ENCODE measurements at regions not wholly inside any gene's neighbourhood (a gene's known extent, or its start where the extent isn't known, plus 50 kb on each side); places are given as distances from the start of the nearest gene placed in this dataset.
"Not testable (repeated sequence)": the region's sequence is repeated elsewhere in the genome, so short reads cannot be mapped to it uniquely, and the experiment has no call there.

DNA sequence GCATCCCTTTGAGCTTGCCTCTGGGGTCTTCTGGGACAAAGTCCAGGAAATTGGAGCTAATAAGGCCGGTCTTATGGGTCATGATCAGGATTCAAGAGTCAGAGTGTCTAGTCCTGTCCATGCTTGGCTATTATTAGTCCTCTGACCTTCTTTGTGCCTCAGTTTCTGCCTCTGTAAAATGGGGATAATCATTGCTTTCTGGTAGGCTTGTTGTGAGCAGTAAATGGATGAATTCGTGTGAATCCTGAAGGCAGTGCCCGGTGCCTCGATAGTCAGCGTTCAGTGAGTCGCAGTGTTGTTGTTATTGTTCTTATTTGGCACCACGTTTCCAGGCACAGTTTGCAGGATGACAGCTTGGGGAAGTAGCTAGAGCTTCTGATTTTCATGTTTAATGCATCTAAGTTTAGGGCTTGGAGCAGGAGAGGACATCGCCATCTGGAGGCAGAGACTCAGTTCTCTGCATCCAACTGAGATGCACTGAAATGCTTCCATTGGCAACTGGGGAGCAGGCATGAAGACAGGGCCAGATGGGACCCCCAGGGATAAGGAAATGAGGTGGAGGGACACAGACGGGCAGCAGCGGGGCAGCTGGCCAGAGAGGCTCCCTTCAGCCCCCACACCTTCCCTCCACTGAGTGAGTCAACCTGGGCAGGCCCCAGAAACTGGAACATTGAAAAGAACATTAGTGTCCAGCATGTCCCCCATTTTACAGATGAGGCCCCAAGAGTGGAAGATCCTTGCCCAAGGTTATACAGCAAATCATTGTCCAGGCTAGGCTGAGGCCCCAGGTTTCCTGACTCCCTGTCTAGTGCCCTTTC is 160.3 kb downstream of the PTPRU start:
- no peak for DNase-seq

DNA sequence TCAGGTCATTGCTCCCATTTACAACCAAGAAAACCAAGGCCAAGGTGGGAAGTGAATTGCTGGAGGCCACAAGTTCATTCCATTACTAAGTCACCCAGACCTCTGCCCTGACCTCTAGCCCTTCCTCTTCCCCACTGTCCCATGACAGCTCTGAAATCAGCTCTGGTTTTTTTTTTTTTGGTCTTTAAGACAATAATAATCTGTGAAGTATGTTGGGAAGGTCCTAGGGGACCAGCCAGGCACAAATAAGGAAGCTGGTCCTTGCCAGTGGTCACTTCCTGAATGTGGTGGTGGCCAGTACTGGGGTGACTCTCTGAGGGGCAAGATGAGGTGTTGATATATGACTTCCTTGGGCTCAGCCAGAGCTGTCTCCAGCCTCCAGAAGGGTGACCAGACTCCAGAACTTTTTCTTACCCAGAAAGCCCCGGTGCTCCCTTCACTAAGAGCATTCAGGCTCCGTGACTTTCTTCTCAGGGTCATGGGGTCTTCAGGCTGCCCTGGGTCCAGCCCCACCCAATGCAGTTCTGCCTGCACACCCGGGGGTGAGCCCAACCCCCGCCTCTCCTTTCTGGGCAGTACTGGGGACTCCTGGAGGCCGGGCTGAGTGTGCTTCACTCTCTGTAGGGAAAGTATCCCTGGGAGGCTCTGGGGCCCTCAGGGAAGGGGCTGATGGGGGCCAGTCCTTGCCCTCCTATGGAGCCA is 159.6 kb downstream of the PTPRU start:
- no peak for DNase-seq

DNA sequence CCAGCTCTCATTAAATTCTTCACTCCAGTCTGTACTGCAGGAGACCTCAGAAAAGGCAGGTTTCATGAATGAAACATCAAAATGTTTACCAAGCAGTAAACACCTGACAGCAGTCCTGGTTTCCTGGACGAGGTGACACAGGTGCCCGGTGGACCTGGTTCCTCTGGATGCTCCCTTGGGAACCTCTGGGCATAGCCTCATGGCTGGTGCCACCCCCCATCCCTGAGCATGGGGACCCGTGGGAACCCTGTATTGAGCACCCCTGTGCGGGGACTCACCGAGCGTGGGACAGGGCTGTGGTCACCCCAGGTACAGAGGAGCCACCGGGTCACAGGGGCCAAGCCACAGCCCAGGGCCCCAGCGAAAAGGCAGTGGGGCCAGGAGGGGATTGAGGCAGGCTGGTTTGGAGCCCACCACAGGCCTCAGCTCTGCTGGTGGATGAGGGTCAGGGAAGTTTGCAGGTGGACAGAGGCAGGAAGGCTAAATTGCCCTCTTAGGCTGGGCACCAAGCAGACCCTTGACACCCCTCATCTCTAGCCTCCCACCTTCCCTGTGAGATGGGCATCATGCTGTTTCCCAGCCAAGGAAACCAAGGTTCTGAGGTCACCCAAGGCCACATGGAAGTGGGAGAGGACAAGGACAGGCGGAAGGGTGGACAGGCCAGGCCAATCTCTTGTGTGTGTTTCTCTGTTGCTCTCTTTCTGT is 158.4 kb downstream of the PTPRU start:
- DNase-seq, result no peak

DNA sequence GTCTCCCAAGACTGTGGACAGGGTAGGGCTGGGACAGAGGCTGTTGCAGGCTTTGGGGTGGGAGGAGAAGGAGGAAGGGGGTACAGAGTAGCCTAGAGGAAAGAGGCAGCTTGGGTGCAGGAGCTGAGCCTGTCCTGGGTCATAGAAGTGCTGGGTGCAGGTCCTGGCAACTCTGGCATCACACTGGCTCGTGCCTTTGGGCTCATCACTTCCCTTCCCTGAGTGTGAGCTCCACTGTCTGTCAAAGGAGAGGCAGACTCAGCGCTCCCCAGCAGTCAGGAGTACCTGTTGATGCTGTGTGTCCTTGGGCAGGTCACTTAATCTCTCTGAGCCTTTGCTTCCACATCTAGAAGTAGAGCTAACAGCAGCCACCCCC is 157.1 kb downstream of the PTPRU start:
- no peak for DNase-seq

DNA sequence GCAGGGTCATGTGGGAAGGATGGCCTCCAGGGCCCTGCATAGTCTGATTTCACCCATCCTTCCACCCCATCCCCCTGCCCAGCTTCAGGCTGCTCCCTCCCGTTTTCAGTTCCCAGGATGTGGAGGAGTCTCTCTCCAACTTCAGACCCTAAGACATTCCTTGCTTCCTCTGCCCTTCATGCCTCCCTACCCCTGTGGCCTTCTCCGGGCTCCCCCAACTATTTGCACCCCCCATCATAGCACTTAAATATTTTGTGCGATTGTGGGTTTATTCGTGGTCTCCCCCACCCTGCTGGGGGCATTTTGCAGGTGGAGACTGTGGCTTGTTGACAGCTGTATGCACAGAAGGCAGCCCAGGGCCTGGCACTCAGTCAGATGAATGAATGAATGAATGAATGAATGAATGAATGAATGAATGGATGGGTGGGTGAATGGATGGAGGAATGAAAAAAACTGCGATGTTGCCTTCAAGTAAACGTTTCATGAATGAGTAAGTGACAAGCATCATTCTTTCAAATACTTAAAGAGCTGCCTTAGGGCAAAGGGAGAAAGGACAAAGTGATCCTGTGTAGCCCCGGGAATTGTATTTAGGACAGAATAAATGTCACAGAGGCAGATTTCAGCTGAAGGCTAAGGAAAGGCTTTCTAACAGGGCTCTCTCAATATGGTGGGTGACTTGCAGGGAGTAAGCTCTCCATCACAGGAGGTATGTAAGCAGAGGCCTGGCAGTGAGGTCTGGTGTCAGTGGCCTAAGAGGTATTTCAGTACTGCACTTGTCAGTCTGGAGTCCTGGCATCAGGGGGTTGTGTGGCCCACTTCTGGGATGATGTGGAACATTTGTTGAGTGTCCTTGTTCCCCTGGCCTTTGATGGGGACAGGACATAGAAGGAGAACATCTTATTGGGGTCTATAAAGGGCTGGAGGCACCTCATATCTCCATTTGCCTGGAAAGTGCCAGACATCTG is 156.4 kb downstream of the PTPRU start:
- DNase-seq, result no peak

DNA sequence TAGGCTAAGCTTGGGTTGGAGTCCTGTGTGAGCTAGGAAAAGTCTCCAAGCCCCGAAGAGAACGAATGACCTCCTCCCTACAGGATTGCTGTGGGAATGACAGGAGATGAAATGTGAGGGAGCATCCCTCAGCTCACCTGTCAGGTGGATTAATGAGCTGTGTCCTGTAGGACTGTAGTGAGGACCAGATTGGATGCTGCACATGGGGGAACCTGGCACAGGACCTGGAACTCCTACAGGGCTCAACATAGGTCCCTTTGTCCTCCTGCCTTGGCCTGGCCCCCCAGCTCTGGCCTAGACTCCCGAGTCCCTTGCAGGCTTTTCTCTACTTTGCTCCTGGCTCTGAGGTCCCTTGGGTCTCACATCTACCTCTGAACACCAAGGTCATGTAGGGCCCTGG is 155.7 kb downstream of the PTPRU start:
- no peak for DNase-seq

GRCh38 chr1:29391362-29391880 is 155.1 kb downstream of the PTPRU start:
- no peak for DNase-seq

- DNase-seq, result no peak
These were observed 154.4 kb downstream of the PTPRU start for GRCh38 chr1:29390491-29391361.

DNA sequence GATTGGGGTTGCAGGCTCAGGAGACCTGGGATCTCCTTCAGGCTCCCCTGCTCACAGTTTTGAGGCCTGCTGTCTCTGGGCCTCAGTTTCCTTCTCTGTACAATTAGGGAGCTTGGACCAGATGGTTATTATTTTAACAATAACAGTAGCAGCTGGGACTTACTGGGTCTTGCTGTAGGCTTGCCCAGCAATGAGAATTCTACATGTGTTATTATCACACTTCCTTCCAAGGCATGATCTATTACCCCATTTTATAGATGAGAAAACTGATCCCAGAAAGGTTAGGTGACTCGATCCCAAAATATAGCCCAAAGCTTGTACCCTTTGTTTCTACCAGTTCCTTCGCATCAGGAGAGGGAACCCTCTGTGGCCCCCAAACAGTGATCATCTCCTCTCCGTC is 153.8 kb downstream of the PTPRU start:
- no peak for DNase-seq

DNA sequence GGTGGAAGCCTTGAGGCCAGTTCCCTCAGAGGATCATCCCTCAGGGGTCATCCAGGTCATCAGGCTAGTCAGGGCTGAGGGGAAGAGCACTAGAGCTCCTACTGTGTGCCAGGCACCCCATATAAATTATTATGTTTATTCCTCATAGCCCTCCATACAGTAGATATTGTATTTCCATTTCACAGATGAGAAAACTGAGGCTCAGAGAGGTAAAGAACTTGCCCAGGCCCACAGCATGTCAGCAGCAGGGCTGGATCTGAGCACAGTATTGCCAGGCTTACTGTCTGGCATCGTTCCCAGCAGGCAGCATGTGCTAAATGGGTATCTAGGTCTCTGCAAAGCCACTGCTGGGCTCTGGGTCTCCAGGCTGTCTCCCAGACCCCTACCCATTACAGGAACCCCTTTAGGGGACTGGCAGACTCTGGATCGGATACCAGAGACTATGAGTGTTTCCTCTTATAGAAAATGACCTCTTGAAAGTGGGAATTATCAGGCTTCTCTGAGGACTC is 153.3 kb downstream of the PTPRU start:
- no peak for DNase-seq

- DNase-seq, result no peak
These were observed 152.6 kb downstream of the PTPRU start for GRCh38 chr1:29388884-29389283.

DNA sequence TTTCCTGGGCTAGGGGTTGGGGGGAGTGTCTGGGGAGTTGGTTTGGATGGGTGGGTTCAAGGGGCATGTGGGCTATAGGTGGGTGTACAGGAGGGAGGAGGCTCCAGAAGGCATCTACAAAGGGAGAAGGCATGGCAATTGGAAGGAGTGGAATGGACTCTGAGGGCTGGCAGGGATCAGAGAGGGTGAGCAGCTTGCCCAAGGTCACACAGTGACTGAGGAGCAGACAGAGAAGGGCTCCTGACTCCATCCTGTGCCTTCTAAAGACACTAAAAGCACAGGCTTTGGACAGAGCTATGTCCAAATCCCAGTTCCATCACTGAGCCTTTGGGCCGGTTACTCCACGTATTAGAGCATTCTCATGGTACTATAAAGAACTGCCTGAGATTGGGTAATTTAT is 151.8 kb downstream of the PTPRU start:
- DNase-seq, result no peak

- DNase-seq, result no peak
These were observed 150.9 kb downstream of the PTPRU start for GRCh38 chr1:29387210-29387609.

DNA sequence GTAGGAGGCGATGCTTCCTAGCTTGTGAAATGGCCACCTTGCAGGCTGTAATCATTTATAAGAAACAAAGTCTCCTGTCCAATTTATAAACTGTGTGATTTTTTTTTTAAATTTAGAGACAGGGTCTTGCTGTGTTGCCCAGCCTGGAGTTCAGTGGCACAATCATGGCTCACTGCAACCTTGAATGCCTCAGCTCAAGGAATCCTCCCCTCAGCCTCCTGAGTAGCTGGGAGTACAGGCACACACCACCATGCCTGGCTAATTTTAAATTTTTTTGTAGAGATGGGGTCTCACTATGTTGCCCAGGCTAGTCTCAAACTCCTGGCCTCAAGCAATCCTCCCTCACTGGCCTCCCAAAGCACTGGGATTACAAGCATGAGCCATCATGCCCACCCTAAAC is 150.1 kb downstream of the PTPRU start:
- not testable (repeated sequence) for DNase-seq

- no peak for DNase-seq
These were observed 149.6 kb downstream of the PTPRU start for GRCh38 chr1:29385966-29386365.

GRCh38 chr1:29384496-29385015 is 148.2 kb downstream of the PTPRU start:
- DNase-seq, result no peak

- no peak for DNase-seq
These were observed 147.5 kb downstream of the PTPRU start for GRCh38 chr1:29383746-29384371.

DNA sequence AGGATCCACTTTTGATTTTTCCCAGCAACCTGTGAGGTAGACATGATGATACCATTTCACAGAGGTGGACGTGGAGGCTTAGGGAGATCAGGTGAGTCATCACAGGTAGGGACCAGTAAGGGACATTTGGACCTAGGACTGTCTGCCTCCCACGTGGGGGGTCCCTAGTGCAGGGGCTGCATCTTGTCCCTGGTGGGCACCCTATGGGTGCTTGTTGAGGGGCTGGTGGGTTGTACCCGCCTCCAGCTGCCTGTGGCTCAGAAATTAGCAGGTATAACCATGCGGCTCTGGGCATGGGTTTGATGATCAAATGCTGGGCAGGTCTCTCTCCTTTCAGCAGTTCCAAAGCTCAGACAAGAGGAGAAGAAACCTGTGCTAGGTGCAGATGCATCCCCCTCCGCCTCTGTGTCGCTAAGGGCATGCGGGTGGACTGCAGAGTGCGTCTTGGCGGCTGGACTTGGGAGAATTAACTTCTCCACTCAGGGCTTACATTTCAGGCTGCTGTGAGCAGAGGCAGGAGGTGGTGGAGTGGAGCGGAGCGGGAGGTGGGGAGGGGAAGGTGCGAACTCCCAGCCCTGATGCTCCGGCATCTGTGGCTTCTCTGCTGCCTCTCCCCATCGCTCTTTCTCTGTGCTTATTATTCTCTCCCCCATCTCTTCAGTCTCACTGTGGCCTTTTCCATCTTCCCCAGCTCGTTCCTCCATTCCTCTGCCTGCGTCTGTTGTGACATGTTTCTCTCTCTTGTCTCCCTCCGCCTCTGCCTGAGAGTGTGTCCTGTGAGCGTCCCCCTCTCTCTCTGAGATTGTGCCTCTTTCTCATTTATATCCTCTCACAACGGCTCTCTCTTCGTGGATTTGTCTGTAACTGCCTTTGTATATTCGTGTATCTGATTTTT is 146.8 kb downstream of the PTPRU start:
- DNase-seq, result no peak

- DNase-seq, result no peak
These were observed 145.1 kb downstream of the PTPRU start for GRCh38 chr1:29381426-29381825.

Data from bone marrow (tissue), 2 donors.